CD4-positive, alpha-beta T cell (primary cell): ENCODE measurements at regions not wholly inside any gene's neighbourhood (a gene's known extent, or its start where the extent isn't known, plus 50 kb on each side); places are given as distances from the start of the nearest gene placed in this dataset.

Experiments used
- ATAC-seq: fragments of 200-7000 bp; cut with Tn5 transposase; one replicate; pipeline ENCODE4 v1.10.0; 2022; ENCODE audit warnings: mild to moderate bottlenecking; ENCODE audit not compliant: poor library complexity
- CTCF ChIA-PET: fragments of 350-600 bp; sonication (Branson Sonifier 250); formaldehyde crosslinking; loops from one replicate; lab custom pipeline; 2021; ENCODE audit warnings: antibody characterized with exemption, inconsistent platforms; lab: Charles Lee
- POLR2A ChIA-PET: fragments of 350-600 bp; sonication (Branson Sonifier 250); formaldehyde crosslinking; loops from one replicate; lab custom pipeline; 2021; ENCODE audit warnings: antibody characterized with exemption, inconsistent platforms; lab: Charles Lee
- DNase-seq, 14 experiments: peaks; one replicate each; pipeline ENCODE4 v3.0.0-alpha.2; 2013 to 2020; ENCODE audit warnings: mixed read lengths in 2 of 14
- H3K27ac ChIP-seq, 2 donors: one replicate each; pipeline versions ENCODE4 v1.5.1 to v1.7.0; 2013; ENCODE audit warnings: low read length in 2 of 2, low read depth in 1 of 2, mild to moderate bottlenecking in 1 of 2
- H3K27me3 ChIP-seq, 2 experiments: 1 replicate in 1 of 2; 2 replicates in 1 of 2; pipeline versions ENCODE4 v1.6.1 to v1.7.0; 2013; ENCODE audit warnings: low read length in 2 of 2, control low read depth in 1 of 2, mild to moderate bottlenecking in 1 of 2, moderate library complexity in 1 of 2; ENCODE audit not compliant: insufficient read depth in 2 of 2, control insufficient read depth in 1 of 2
- H3K36me3 ChIP-seq: one replicate; pipeline ENCODE4 v1.6.1; 2013; ENCODE audit warnings: low read length, control low read depth; ENCODE audit not compliant: insufficient read depth
- H3K4me1 ChIP-seq: one replicate; pipeline ENCODE4 v1.6.1; 2013; ENCODE audit warnings: low read length, control low read depth; ENCODE audit not compliant: insufficient read depth
- H3K4me3 ChIP-seq: one replicate; pipeline ENCODE4 v1.5.1; 2013; ENCODE audit warnings: mild to moderate bottlenecking, low read length, moderate library complexity
- H3K9me3 ChIP-seq, 2 experiments: 1 replicate in 1 of 2; 2 replicates in 1 of 2; pipeline versions ENCODE4 v1.6.1 to v1.7.0; 2013; ENCODE audit warnings: low read length in 2 of 2, mild to moderate bottlenecking in 2 of 2, control low read depth in 1 of 2, moderate library complexity in 1 of 2; ENCODE audit not compliant: control insufficient read depth in 1 of 2, insufficient read depth in 1 of 2
- H3K27ac Mint-ChIP-seq: one replicate; pipeline ENCODE4 v1.8.0; 2020; ENCODE audit warnings: mixed read lengths
- H3K27me3 Mint-ChIP-seq: one replicate; pipeline ENCODE4 v1.8.0; 2021; ENCODE audit warnings: mixed read lengths
- H3K36me3 Mint-ChIP-seq: one replicate; pipeline ENCODE4 v1.8.0; 2021; ENCODE audit warnings: low read depth, mixed read lengths
- H3K4me1 Mint-ChIP-seq: one replicate; pipeline ENCODE4 v1.8.0; 2021; ENCODE audit warnings: low read depth, mixed read lengths
- H3K4me3 Mint-ChIP-seq: one replicate; pipeline ENCODE4 v1.8.0; 2020; ENCODE audit warnings: mild to moderate bottlenecking, mixed read lengths
- H3K9me3 Mint-ChIP-seq: one replicate; pipeline ENCODE4 v1.8.0; 2020; ENCODE audit warnings: mixed read lengths
- CTCF ChIP-seq: fragments of 200-600 bp; IDR thresholded peaks from one replicate; pipeline ENCODE4 v1.8.0; 2022; ENCODE audit warnings: antibody characterized with exemption, mild to moderate bottlenecking
- intact Hi-C, 2 experiments: fragments of 100-400 bp; cut with DNase I in 1 of 2; cut with micrococcal nuclease in 1 of 2; formaldehyde crosslinking; loops; one replicate each; pipeline versions ENCODE4 v1.15.1 to v1.9.0; 2023 to 2025; cut with DNase I, micrococcal nuclease

- Mint-ChIP-seq H3K9me3 (no peaks in the 10 kb centered on the region), H3K27ac (no peak overlapping the region), H3K27me3 (peaks cover 44% of the 10 kb centered on the region), H3K4me3 (no peak overlapping the region), H3K4me1 (no peaks in the 10 kb centered on the region), H3K36me3 (no peaks in the 10 kb centered on the region)
- TF ChIP-seq CTCF = no peak
- Histone ChIP-seq H3K27ac (no peak overlapping the region), H3K36me3 (no peaks in the 10 kb centered on the region), H3K27me3 (peaks cover 0 to 2% of the 10 kb centered on the region in 2 experiments), H3K9me3 (peaks cover 0 to 8% of the 10 kb centered on the region in 2 experiments), H3K4me3 (no peak overlapping the region), H3K4me1 (no peaks in the 10 kb centered on the region)
- ATAC-seq (no peak), DNase-seq (no peak)
- POLR2A ChIA-PET = no interaction called here
- CTCF ChIA-PET = no interaction called here
- intact Hi-C loops = no loop called here
Observed at GRCh38 chr11:70669281-70669680, 271.0 kb downstream of the CTTN start.

- intact Hi-C loops = no loop called here
- no peak for DNase-seq
- CTCF ChIA-PET = no interaction called here
- Histone ChIP-seq H3K27me3 (no peaks in the 10 kb centered on the region), H3K9me3 (peaks cover 0 to 5% of the 10 kb centered on the region in 2 experiments), H3K27ac (no peak overlapping the region), H3K36me3 (no peaks in the 10 kb centered on the region), H3K4me1 (no peaks in the 10 kb centered on the region), H3K4me3 (no peak overlapping the region)
- H3K27me3 Mint-ChIP-seq = peaks cover 36% of the 10 kb centered on the region
- no peaks in the 10 kb centered on the region for H3K9me3 Mint-ChIP-seq
- TF ChIP-seq CTCF = no peak
- H3K36me3 Mint-ChIP-seq = no peaks in the 10 kb centered on the region
- no peak overlapping the region for H3K27ac Mint-ChIP-seq
- H3K4me1 Mint-ChIP-seq = no peaks in the 10 kb centered on the region
- POLR2A ChIA-PET = no interaction called here
- no peak for ATAC-seq
- no peak overlapping the region for H3K4me3 Mint-ChIP-seq
Observed at GRCh38 chr11:70669871-70670675, 271.7 kb downstream of the CTTN start.

GRCh38 chr11:70670676-70671034, 272.3 kb downstream of the CTTN start:
- no peak for ATAC-seq
- no peaks in the 10 kb centered on the region for H3K4me1 ChIP-seq
- intact Hi-C loops = no loop called here

More at GRCh38 chr11:70670676-70671034, 272.3 kb downstream of the CTTN start:
- H3K27me3 ChIP-seq = no peaks in the 10 kb centered on the region
- Mint-ChIP-seq H3K27ac (no peak overlapping the region), H3K9me3 (no peaks in the 10 kb centered on the region), H3K4me3 (no peak overlapping the region), H3K27me3 (peaks cover 35% of the 10 kb centered on the region), H3K36me3 (no peaks in the 10 kb centered on the region), H3K4me1 (no peaks in the 10 kb centered on the region)
- no peak overlapping the region for H3K4me3 ChIP-seq
- POLR2A ChIA-PET = no interaction called here
- TF ChIP-seq CTCF = no peak
- no peak for DNase-seq
- CTCF ChIA-PET = no interaction called here
- H3K27ac ChIP-seq = no peak overlapping the region
- no peaks in the 10 kb centered on the region for H3K36me3 ChIP-seq
- peaks cover 0 to 5% of the 10 kb centered on the region in 2 experiments for H3K9me3 ChIP-seq
